ENCODE measurements at regions not wholly inside any gene's neighbourhood (a gene's known extent, or its start where the extent isn't known, plus 50 kb on each side); places are given as distances from the start of the nearest gene placed in this dataset.

- TF ChIP-seq CHD7 (IDR thresholded peaks at IDR 0.05; ENCODE audit: insufficient replicate concordance, low read length), result no peak
- no peak for TF ChIP-seq JUN (IDR thresholded peaks at IDR 0.05; ENCODE audit: low read depth, low read length)
- 0 out of 2 replicates have a peak, but pooled peaks have one; percentile 26 for TF ChIP-seq JUND (IDR thresholded peaks at IDR 0.05; ENCODE audit: low read length)
- no peak for TF ChIP-seq FOSL1 (IDR thresholded peaks at IDR 0.05; ENCODE audit: insufficient read depth, low read depth, low read length)
- TF ChIP-seq CEBPB (IDR thresholded peaks at IDR 0.05; ENCODE audit: low read depth, low read length), result no peak
- no peak for TF ChIP-seq MAFK (IDR thresholded peaks at IDR 0.05; ENCODE audit: low read depth, low read length)
- no peak for TF ChIP-seq SP1 (IDR thresholded peaks at IDR 0.05; ENCODE audit: low read depth, low read length)
These were observed 231.4 kb downstream of the PAX1 start (continued) for GRCh38 chr20:21936720-21937380.

Data from H1 (cell line).